ENCODE measurements at regions not wholly inside any gene's neighbourhood (a gene's known extent, or its start where the extent isn't known, plus 50 kb on each side); places are given as distances from the start of the nearest gene placed in this dataset.

GRCh38 chr21:16028142-16028541 is 298.4 kb downstream of the USP25 start:
- Mint-ChIP-seq H3K36me3 (ENCODE audit: low read depth) (no peaks in the 10 kb centered on the region), H3K4me3 (no peak overlapping the region), H3K4me1 (no peaks in the 10 kb centered on the region), H3K27me3 (no peaks in the 10 kb centered on the region), H3K27ac (no peak overlapping the region)
- DNase-seq (no peak), ATAC-seq (no peak)
- no peaks in the 10 kb centered on the region for H3K9me3 ChIP-seq (ENCODE audit: control insufficient read depth, low read length, poor library complexity, severe bottlenecking)

DNA sequence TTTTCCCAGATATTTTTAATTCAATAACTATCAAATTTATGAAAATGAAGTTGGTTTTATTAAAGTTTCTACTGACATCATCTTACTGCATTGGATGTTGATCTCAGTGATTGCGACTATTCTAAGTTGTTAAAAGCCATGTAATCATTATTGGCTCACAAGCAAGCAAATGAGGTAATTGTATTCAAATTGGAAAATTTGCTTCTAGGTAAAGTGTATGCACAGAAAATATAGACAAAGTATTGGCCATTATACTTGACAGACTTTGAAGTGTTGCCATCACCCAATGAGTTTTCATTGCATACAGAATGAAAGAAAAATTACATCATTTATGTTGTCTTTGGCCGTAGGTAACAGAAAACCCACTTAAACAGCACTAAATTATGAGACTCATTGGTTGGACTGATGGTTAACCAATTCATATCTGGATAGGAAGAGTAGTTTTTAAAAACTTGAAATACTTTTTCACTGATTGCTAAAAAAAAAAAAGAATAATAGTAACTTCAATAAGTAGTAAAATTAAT is 299.2 kb downstream of the USP25 start:
- H3K27me3 Mint-ChIP-seq: no peaks in the 10 kb centered on the region
- H3K4me3 Mint-ChIP-seq: no peak overlapping the region
- no peak for DNase-seq
- H3K27ac Mint-ChIP-seq: no peak overlapping the region
- no peaks in the 10 kb centered on the region for H3K36me3 Mint-ChIP-seq (ENCODE audit: low read depth)
- no peaks in the 10 kb centered on the region for H3K9me3 ChIP-seq (ENCODE audit: control insufficient read depth, low read length, poor library complexity, severe bottlenecking)
- no peak for ATAC-seq
- H3K4me1 Mint-ChIP-seq: no peaks in the 10 kb centered on the region

GRCh38 chr21:16033193-16033592 is 303.4 kb downstream of the USP25 start:
- no peak for ATAC-seq
- Mint-ChIP-seq H3K4me3 (no peak overlapping the region), H3K36me3 (ENCODE audit: low read depth) (no peaks in the 10 kb centered on the region), H3K4me1 (no peaks in the 10 kb centered on the region), H3K27ac (no peak overlapping the region), H3K27me3 (no peaks in the 10 kb centered on the region)
- no peak for DNase-seq
- H3K9me3 ChIP-seq (ENCODE audit: control insufficient read depth, low read length, poor library complexity, severe bottlenecking): no peaks in the 10 kb centered on the region

- H3K9me3 ChIP-seq (ENCODE audit: control insufficient read depth, low read length, poor library complexity, severe bottlenecking): no peaks in the 10 kb centered on the region
- no peak overlapping the region for H3K27ac Mint-ChIP-seq
- no peak for DNase-seq
- H3K4me1 Mint-ChIP-seq: no peaks in the 10 kb centered on the region
- H3K27me3 Mint-ChIP-seq: no peaks in the 10 kb centered on the region
- no peak overlapping the region for H3K4me3 Mint-ChIP-seq
- no peaks in the 10 kb centered on the region for H3K36me3 Mint-ChIP-seq (ENCODE audit: low read depth)
- no peak for ATAC-seq
Observed at GRCh38 chr21:16034446-16035190, 304.8 kb downstream of the USP25 start.

DNA sequence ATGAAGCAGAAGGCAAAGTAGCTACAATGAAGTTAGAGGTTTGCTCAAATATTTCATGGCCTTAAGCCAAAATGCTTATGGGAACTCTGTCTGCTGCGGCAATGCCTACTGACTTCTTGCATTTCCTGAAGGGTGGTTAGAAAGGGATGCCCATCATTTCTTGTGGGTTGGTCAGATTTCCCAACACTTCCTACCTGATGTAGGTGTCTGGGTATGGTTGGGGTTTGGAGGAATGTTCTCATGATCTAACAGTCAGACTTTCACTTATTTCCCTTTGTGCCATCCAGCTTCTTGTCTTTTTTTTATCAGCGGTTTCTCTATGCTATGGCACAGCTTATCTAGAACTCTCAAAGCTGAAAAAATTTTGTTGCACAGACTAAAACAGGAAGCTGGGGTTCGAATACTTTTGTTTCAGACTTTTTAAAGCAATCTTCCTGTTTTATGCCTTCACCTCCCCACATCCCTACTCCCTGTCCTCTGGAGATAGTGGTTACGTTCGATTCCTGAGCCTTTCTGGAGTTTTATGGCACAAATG is 307.7 kb downstream of the USP25 start:
- no peak overlapping the region for H3K27ac Mint-ChIP-seq
- no peaks in the 10 kb centered on the region for H3K27me3 Mint-ChIP-seq
- ATAC-seq: no peak
- no peaks in the 10 kb centered on the region for H3K36me3 Mint-ChIP-seq (ENCODE audit: low read depth)
- H3K4me3 Mint-ChIP-seq: no peak overlapping the region
- H3K9me3 ChIP-seq (ENCODE audit: control insufficient read depth, low read length, poor library complexity, severe bottlenecking): no peaks in the 10 kb centered on the region
- no peaks in the 10 kb centered on the region for H3K4me1 Mint-ChIP-seq
- DNase-seq: no peak

DNA sequence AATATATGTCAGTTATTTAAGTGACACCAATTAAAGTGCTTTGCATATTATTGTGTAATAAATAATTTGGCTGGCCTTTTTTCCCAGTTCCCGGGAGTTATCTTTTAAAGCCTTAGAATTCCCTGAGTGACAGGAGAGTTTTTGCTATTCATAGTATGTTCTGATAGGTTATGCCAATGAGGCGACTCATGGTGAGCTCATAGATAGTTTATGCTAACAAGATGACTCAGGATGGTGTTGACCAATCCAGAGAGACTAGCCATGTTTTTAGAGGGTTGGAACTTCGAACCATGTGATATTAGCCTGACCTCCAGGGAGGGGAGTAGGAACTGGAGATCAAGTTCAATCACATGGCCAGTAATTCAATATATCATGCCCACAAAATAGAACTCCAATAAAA is 310.8 kb downstream of the USP25 start:
- no peaks in the 10 kb centered on the region for H3K9me3 ChIP-seq (ENCODE audit: control insufficient read depth, low read length, poor library complexity, severe bottlenecking)
- no peaks in the 10 kb centered on the region for H3K4me1 Mint-ChIP-seq
- no peak overlapping the region for H3K4me3 Mint-ChIP-seq
- ATAC-seq (no peak), DNase-seq (no peak)
- H3K36me3 Mint-ChIP-seq (ENCODE audit: low read depth): no peaks in the 10 kb centered on the region
- H3K27me3 Mint-ChIP-seq: no peaks in the 10 kb centered on the region
- no peak overlapping the region for H3K27ac Mint-ChIP-seq

- DNase-seq (no peak), ATAC-seq (no peak)
- no peak overlapping the region for H3K4me3 Mint-ChIP-seq
- H3K9me3 ChIP-seq (ENCODE audit: control insufficient read depth, low read length, poor library complexity, severe bottlenecking): no peaks in the 10 kb centered on the region
- H3K27ac Mint-ChIP-seq: no peak overlapping the region
- peaks cover 4% of the 10 kb centered on the region for H3K27me3 Mint-ChIP-seq
- no peaks in the 10 kb centered on the region for H3K36me3 Mint-ChIP-seq (ENCODE audit: low read depth)
- H3K4me1 Mint-ChIP-seq: no peaks in the 10 kb centered on the region
Observed at GRCh38 chr21:16044676-16045075, 314.9 kb downstream of the USP25 start.

GRCh38 chr21:16046656-16047330 is 317.0 kb downstream of the USP25 start:
- Mint-ChIP-seq H3K27me3 (peaks cover 4% of the 10 kb centered on the region), H3K36me3 (ENCODE audit: low read depth) (no peaks in the 10 kb centered on the region), H3K4me1 (no peaks in the 10 kb centered on the region), H3K4me3 (no peak overlapping the region), H3K27ac (no peak overlapping the region)
- ATAC-seq (no peak), DNase-seq (no peak)
- no peaks in the 10 kb centered on the region for H3K9me3 ChIP-seq (ENCODE audit: control insufficient read depth, low read length, poor library complexity, severe bottlenecking)

DNA sequence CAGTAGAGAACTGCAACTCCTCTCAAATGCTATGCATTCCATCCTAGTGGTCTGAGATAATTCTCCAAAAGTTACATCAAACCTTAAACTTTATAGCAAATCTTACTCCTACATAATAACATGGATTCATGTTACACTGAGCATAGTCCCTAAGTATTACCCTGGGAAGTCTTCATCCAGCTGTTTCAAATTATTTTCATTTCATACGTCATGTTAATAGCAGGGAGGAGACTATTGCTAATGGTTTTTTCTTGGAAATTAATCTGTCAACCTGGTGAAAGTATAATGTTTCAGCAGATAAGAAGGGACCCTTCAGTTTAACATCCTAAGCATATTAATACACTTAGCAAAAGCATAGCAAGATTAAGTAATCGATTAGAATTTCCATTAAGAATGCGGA is 318.1 kb downstream of the USP25 start:
- H3K36me3 Mint-ChIP-seq (ENCODE audit: low read depth): no peaks in the 10 kb centered on the region

GRCh38 chr21:16055014-16055413 is 325.2 kb downstream of the USP25 start:
- Mint-ChIP-seq H3K4me1 (no peaks in the 10 kb centered on the region), H3K36me3 (ENCODE audit: low read depth) (no peaks in the 10 kb centered on the region), H3K4me3 (no peak overlapping the region), H3K27ac (no peak overlapping the region), H3K27me3 (no peaks in the 10 kb centered on the region)
- DNase-seq: no peak
- ATAC-seq: no peak
- peaks cover 3% of the 10 kb centered on the region for H3K9me3 ChIP-seq (ENCODE audit: control insufficient read depth, low read length, poor library complexity, severe bottlenecking)

More for the DNA sequence above, 318.1 kb downstream of the USP25 start:
- DNase-seq: no peak
- no peaks in the 10 kb centered on the region for H3K9me3 ChIP-seq (ENCODE audit: control insufficient read depth, low read length, poor library complexity, severe bottlenecking)
- H3K27ac Mint-ChIP-seq: no peak overlapping the region
- no peak overlapping the region for H3K4me3 Mint-ChIP-seq
- H3K27me3 Mint-ChIP-seq: peaks cover 4% of the 10 kb centered on the region
- no peaks in the 10 kb centered on the region for H3K4me1 Mint-ChIP-seq
- no peak for ATAC-seq

- Mint-ChIP-seq H3K4me3 (no peak overlapping the region), H3K27ac (no peak overlapping the region), H3K36me3 (ENCODE audit: low read depth) (no peaks in the 10 kb centered on the region), H3K27me3 (no peaks in the 10 kb centered on the region), H3K4me1 (no peaks in the 10 kb centered on the region)
- ATAC-seq (no peak), DNase-seq (no peak)
- H3K9me3 ChIP-seq (ENCODE audit: control insufficient read depth, low read length, poor library complexity, severe bottlenecking): peaks cover 3% of the 10 kb centered on the region
Observed at GRCh38 chr21:16058896-16059295, 329.1 kb downstream of the USP25 start.

DNA sequence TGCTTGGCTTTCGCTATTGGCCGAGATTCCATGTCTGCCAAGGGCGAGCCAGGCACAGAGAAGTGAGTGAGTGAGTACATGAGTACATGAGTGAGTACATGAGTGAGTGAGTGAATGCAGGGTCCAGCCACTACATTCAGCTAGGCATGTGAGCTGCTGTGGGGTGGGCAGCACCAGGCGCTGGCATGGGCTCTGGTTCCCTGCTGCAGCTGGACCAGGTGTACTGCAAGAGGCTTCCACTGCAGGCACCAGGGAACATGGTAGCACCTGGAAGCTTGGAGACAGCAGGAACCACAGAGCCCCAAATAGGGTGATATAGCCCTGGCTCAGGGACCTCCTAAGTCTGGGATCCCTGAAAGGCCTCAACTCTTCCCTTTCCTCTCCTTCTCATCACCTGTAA is 330.2 kb downstream of the USP25 start:
- H3K9me3 ChIP-seq (ENCODE audit: control insufficient read depth, low read length, poor library complexity, severe bottlenecking): peaks cover 3% of the 10 kb centered on the region
- no peak for DNase-seq
- no peak overlapping the region for H3K4me3 Mint-ChIP-seq
- H3K27ac Mint-ChIP-seq: no peak overlapping the region
- no peaks in the 10 kb centered on the region for H3K27me3 Mint-ChIP-seq
- no peaks in the 10 kb centered on the region for H3K36me3 Mint-ChIP-seq (ENCODE audit: low read depth)
- H3K4me1 Mint-ChIP-seq: no peaks in the 10 kb centered on the region
- no peak for ATAC-seq

DNA sequence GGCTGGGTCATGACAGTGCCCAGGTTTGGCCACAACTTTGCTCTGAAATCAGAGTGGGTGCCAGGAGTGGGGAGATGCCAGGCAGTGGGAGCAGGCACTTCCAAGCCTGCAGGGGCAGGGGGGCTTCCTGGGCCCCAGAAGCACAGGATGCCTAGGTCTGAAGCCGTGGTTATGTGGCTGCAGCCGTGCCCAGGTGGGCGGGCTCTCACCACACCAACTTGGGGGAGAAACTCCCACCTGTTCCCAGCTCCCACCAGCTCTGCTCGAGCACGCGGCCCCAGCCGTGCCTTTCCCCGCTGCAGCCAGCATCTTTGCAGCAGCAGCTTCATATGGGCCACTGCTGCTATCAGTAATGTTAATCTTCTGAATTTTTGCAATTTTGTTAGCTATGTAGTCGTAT is 331.4 kb downstream of the USP25 start:
- Mint-ChIP-seq H3K4me3 (no peak overlapping the region), H3K36me3 (ENCODE audit: low read depth) (no peaks in the 10 kb centered on the region), H3K27me3 (no peaks in the 10 kb centered on the region), H3K4me1 (no peaks in the 10 kb centered on the region), H3K27ac (no peak overlapping the region)
- no peak for DNase-seq
- peaks cover 3% of the 10 kb centered on the region for H3K9me3 ChIP-seq (ENCODE audit: control insufficient read depth, low read length, poor library complexity, severe bottlenecking)
- ATAC-seq: no peak

Measured in T-helper 17 cell (primary cell).